ENCODE measurements at regions not wholly inside any gene's neighbourhood (a gene's known extent, or its start where the extent isn't known, plus 50 kb on each side); places are given as distances from the start of the nearest gene placed in this dataset.
A peak's percentile ranks its signal among the peaks of the same experiment; 100 is the strongest.

DNA sequence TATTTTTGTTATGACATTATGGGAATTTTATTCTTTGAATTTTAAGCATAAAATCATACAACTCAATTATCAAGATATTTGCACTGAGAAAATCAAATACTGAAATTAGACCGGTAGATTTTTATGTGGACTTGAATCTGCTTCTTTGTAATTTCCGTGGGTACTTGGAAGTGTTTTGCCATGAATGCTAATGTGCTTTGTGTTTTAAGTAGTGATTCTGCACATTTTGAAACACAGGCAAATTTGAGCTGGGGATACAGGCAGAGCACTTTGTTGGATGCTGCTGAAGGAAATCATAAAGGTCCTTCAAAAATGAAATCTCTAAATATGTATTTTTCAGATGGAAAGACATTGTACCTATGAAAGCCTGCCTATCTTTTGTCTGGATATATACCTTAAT is 446.3 kb upstream of the POU3F3 start:
- H3K27me3 ChIP-seq (ENCODE audit: control insufficient read depth, insufficient read depth, low read length) = no peaks in the 10 kb centered on the region
- WGBS (ENCODE audit: insufficient coverage) = no CpG with 5 or more reads among the region's 2 CpGs

DNA sequence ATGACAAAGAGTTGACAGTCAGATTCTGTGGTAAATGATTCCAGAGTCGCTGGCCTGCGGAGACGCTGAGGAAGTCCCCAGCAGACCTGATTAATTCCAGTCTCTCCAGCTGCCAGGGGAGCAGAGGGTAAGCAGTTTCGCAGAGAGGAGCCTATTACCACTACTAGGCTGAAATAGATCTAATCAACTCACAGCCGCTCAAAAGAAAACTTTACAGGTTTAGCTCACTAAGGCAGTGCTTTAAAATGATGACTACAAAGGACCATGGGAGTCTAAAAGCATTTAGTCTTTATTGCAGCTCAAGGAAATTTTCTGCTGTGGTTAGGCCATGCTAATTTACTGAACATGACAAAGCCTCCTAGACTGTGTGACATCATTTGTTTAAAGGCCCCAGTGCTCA is 445.6 kb upstream of the POU3F3 start:
- no peaks in the 10 kb centered on the region for H3K9me3 ChIP-seq (ENCODE audit: control insufficient read depth, insufficient read depth, low read length)
- WGBS (ENCODE audit: insufficient coverage) = no CpG with 5 or more reads among the region's 5 CpGs
- DNase-seq (ENCODE audit: low read depth in 4 of 6, low spot score in 6 of 6) = peak in 2 of 6 donors; percentile 83 to 90
- H3K27ac ChIP-seq (ENCODE audit: low read depth, low read length) = no peak overlapping the region
- H3K27me3 ChIP-seq (ENCODE audit: control insufficient read depth, insufficient read depth, low read length) = no peaks in the 10 kb centered on the region
- peaks cover 10% of the 10 kb centered on the region for H3K4me1 ChIP-seq (ENCODE audit: control insufficient read depth, insufficient read depth, low read length)
- no peak overlapping the region for H3K4me3 ChIP-seq (ENCODE audit: low read depth, low read length)
- H3K36me3 ChIP-seq (ENCODE audit: control insufficient read depth, insufficient read depth, low read length) = no peaks in the 10 kb centered on the region

More for the DNA sequence above, 446.3 kb upstream of the POU3F3 start:
- Histone ChIP-seq H3K27ac (ENCODE audit: low read depth, low read length) (no peak overlapping the region), H3K4me3 (ENCODE audit: low read depth, low read length) (no peak overlapping the region), H3K4me1 (ENCODE audit: control insufficient read depth, insufficient read depth, low read length) (peaks cover 10% of the 10 kb centered on the region), H3K9me3 (ENCODE audit: control insufficient read depth, insufficient read depth, low read length) (no peaks in the 10 kb centered on the region), H3K36me3 (ENCODE audit: control insufficient read depth, insufficient read depth, low read length) (no peaks in the 10 kb centered on the region)
- DNase-seq (ENCODE audit: low read depth in 4 of 6, low spot score in 6 of 6) = peak in 2 of 6 donors; percentile 68 to 81

DNA sequence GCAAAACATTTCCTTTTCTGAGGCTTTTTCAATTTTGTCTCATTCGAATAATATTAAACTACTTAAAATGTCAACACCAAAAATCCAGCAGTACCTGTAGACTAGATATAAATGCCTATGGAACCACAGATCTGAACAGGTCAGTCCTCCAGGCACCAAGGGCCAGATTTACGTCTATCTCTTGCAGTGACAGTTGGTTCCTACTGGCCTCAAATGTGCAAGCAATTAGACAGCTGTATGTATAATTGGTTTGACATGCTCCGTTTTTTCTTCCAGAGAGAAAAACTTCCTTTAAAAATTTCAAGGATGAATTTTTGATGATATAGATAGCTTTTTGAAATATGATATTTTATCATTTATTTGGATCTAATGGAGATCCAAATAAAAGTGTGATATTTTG is 443.8 kb upstream of the POU3F3 start:
- no peak overlapping the region for H3K27ac ChIP-seq (ENCODE audit: low read depth, low read length)
- peaks cover 8% of the 10 kb centered on the region for H3K4me1 ChIP-seq (ENCODE audit: control insufficient read depth, insufficient read depth, low read length)
- 83% methylated on average over 2 of the region's 3 CpGs for WGBS (ENCODE audit: insufficient coverage)
- H3K4me3 ChIP-seq (ENCODE audit: low read depth, low read length) = no peak overlapping the region
- peaks cover 1% of the 10 kb centered on the region for H3K27me3 ChIP-seq (ENCODE audit: control insufficient read depth, insufficient read depth, low read length)
- H3K36me3 ChIP-seq (ENCODE audit: control insufficient read depth, insufficient read depth, low read length) = no peaks in the 10 kb centered on the region
- peak in 1 of 6 donors; percentile 45 for DNase-seq (ENCODE audit: low read depth in 4 of 6, low spot score in 6 of 6)
- no peaks in the 10 kb centered on the region for H3K9me3 ChIP-seq (ENCODE audit: control insufficient read depth, insufficient read depth, low read length)

DNA sequence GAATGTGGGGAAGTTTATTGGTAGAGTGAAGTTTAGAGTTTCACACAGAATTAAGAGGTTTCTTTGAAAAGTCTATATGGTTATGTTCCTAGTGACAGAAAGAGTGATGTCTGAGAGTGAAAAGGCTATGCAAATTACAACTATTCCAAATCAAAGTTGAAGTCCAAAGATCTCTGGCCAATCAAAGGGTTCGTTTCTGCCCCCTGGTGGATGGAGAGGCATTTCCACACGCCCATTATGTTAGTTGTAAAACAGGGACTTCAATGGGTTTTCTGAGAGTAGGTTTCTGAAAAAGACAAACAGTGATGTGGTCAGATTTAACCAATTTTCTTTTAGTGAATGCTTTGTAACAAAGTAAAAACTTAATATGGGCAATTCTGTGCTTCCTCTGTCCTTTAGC is 441.5 kb upstream of the POU3F3 start:
- H3K27ac ChIP-seq (ENCODE audit: low read depth, low read length) = no peak overlapping the region
- WGBS (ENCODE audit: insufficient coverage) = 67% methylated on average over 1 of the region's 2 CpGs
- no peaks in the 10 kb centered on the region for H3K9me3 ChIP-seq (ENCODE audit: control insufficient read depth, insufficient read depth, low read length)
- H3K4me3 ChIP-seq (ENCODE audit: low read depth, low read length) = no peak overlapping the region
- DNase-seq (ENCODE audit: low read depth in 4 of 6, low spot score in 6 of 6) = peak in 2 of 6 donors; percentile 70 to 76
- no peaks in the 10 kb centered on the region for H3K36me3 ChIP-seq (ENCODE audit: control insufficient read depth, insufficient read depth, low read length)
- H3K27me3 ChIP-seq (ENCODE audit: control insufficient read depth, insufficient read depth, low read length) = peaks cover 3% of the 10 kb centered on the region
- peaks cover 13% of the 10 kb centered on the region for H3K4me1 ChIP-seq (ENCODE audit: control insufficient read depth, insufficient read depth, low read length)

DNA sequence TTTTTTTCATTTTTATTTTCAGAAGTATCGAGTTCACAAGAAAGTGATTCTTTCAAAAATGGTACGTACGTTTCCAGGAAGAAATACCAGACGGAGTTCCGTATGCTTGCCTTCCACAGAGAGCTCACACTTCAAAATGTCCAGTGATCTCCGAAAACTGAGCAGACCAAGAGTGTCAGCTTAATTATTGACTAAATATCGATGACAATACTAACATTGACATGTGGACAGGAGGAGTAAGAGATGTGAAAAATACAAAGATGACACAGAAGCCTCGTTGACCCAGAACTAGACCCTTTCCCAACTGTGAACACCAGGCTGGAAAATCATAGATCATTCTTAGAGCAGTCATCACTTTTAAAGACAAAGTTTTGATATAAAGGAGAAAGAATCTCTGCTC is 440.0 kb upstream of the POU3F3 start:
- no peaks in the 10 kb centered on the region for H3K9me3 ChIP-seq (ENCODE audit: control insufficient read depth, insufficient read depth, low read length)
- 96% methylated on average over 5 of the region's 8 CpGs for WGBS (ENCODE audit: insufficient coverage)

DNA sequence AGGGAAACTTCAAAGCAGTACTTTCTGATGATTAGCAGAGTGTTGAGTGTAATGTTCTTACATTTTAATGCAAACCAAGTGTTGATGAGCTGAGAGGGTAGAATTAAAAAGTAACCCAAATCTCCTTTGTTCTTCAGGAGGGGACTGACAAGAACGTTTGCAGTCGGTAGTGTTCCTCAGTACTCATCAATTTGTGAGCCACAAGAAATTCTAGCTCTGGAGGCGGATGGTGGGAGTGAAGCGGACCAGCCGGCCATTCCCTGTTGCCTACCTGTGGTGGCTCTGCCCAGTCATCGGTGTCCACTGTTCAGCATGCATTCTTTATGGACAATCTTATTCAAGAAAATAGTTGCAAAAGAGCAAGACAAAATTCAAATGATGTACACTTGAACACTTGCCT is 438.6 kb upstream of the POU3F3 start:
- H3K4me3 ChIP-seq (ENCODE audit: low read depth, low read length) = no peak overlapping the region
- no peak for DNase-seq (ENCODE audit: low read depth in 4 of 6, low spot score in 6 of 6)
- no peaks in the 10 kb centered on the region for H3K9me3 ChIP-seq (ENCODE audit: control insufficient read depth, insufficient read depth, low read length)
- H3K27me3 ChIP-seq (ENCODE audit: control insufficient read depth, insufficient read depth, low read length) = peaks cover 3% of the 10 kb centered on the region
- no peaks in the 10 kb centered on the region for H3K36me3 ChIP-seq (ENCODE audit: control insufficient read depth, insufficient read depth, low read length)
- H3K4me1 ChIP-seq (ENCODE audit: control insufficient read depth, insufficient read depth, low read length) = peaks cover 18% of the 10 kb centered on the region
- H3K27ac ChIP-seq (ENCODE audit: low read depth, low read length) = no peak overlapping the region
- 88% methylated on average over 5 of the region's 6 CpGs for WGBS (ENCODE audit: insufficient coverage)

More for the DNA sequence above, 440.0 kb upstream of the POU3F3 start:
- H3K27ac ChIP-seq (ENCODE audit: low read depth, low read length) = no peak overlapping the region
- H3K27me3 ChIP-seq (ENCODE audit: control insufficient read depth, insufficient read depth, low read length) = peaks cover 3% of the 10 kb centered on the region
- peaks cover 18% of the 10 kb centered on the region for H3K4me1 ChIP-seq (ENCODE audit: control insufficient read depth, insufficient read depth, low read length)
- H3K4me3 ChIP-seq (ENCODE audit: low read depth, low read length) = no peak overlapping the region
- H3K36me3 ChIP-seq (ENCODE audit: control insufficient read depth, insufficient read depth, low read length) = no peaks in the 10 kb centered on the region
- no peak for DNase-seq (ENCODE audit: low read depth in 4 of 6, low spot score in 6 of 6)

DNA sequence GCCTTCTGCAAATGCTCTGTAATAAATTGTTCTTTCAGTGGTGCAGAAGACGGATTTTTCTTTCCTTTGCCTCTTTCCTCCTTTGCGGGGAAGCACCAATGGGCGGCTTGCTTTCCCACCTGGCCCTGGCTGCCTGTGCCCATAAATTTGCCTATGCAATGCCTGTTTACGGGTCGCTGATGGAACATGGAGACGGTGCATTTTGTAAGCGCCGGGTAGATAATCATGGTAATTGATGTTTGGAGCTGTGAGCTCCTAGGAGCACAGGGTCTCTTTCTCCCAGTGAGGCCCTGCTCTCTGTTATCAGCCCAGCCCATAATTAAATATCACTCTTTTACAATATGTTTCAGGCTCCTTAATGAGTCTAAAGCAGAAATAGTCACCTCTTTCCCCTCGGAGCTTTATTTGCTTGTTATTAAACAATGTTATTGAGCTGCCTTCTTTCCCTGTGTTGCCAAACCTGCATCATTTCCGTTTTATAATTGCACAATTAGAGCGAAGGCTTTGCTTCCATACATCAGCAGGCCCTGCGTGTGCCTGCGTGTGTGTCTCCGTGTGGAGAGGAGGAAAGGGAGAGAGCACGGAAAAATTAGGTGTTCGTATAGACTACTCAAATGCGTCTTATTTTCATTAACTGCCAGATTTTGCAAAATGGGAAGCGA is 437.4 kb upstream of the POU3F3 start:
- DNase-seq (ENCODE audit: low read depth in 4 of 6, low spot score in 6 of 6) = peak in 2 of 6 donors; percentile 87 to 91
- Histone ChIP-seq H3K36me3 (ENCODE audit: control insufficient read depth, insufficient read depth, low read length) (no peaks in the 10 kb centered on the region), H3K27ac (ENCODE audit: low read depth, low read length) (no peak overlapping the region), H3K4me1 (ENCODE audit: control insufficient read depth, insufficient read depth, low read length) (peaks cover 18% of the 10 kb centered on the region), H3K9me3 (ENCODE audit: control insufficient read depth, insufficient read depth, low read length) (no peaks in the 10 kb centered on the region), H3K4me3 (ENCODE audit: low read depth, low read length) (no peak overlapping the region), H3K27me3 (ENCODE audit: control insufficient read depth, insufficient read depth, low read length) (peaks cover 3% of the 10 kb centered on the region)
- 25% methylated on average over 7 of the region's 18 CpGs for WGBS (ENCODE audit: insufficient coverage)

DNA sequence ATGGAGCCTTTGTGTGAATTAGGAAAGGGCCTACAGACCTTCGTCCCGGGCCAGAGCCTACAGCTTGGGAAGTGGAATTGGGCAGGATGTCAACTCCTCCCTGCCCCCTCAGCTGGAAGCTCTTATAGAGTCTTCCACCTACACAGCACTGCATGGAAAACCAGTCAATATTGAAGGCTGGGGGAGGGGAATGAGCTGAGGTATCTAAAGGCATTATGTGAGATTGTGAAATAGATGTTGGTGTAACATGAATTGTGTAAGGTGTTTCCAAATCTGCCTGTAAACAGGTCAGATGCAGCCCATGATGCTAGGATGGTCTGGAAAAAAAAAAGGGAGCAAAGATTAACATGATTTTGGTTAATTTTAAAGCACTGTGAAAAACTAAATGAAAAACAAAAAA is 433.5 kb upstream of the POU3F3 start:
- Histone ChIP-seq H3K27ac (ENCODE audit: low read depth, low read length) (no peak overlapping the region), H3K4me3 (ENCODE audit: low read depth, low read length) (no peak overlapping the region), H3K4me1 (ENCODE audit: control insufficient read depth, insufficient read depth, low read length) (peaks cover 18% of the 10 kb centered on the region), H3K36me3 (ENCODE audit: control insufficient read depth, insufficient read depth, low read length) (no peaks in the 10 kb centered on the region), H3K27me3 (ENCODE audit: control insufficient read depth, insufficient read depth, low read length) (no peaks in the 10 kb centered on the region), H3K9me3 (ENCODE audit: control insufficient read depth, insufficient read depth, low read length) (no peaks in the 10 kb centered on the region)
- no peak for DNase-seq (ENCODE audit: low read depth in 4 of 6, low spot score in 6 of 6)
- no CpG with 5 or more reads among the region's 2 CpGs for WGBS (ENCODE audit: insufficient coverage)

DNA sequence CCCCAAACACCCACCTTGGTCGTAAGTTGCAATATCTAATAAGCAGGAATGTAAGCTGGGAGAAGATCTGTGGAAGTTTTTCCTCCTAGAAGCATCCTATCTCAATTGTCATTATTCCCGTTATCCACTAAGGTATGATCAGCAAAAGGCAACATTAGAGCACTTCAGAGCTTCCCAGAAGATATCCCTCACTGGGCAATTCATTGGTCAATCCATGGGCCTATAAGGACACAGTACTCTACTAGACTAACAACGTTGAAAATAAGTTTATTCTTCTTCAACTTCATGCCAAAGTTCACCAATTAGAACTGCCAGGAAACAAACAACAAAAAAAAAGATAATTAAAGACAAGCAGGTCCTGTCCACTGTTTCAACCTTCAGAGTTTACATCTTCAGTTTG is 433.0 kb upstream of the POU3F3 start:
- WGBS (ENCODE audit: insufficient coverage) = 95% methylated on average over 2 of the region's 3 CpGs
- Histone ChIP-seq H3K4me3 (ENCODE audit: low read depth, low read length) (no peak overlapping the region), H3K27ac (ENCODE audit: low read depth, low read length) (no peak overlapping the region), H3K4me1 (ENCODE audit: control insufficient read depth, insufficient read depth, low read length) (peaks cover 18% of the 10 kb centered on the region), H3K27me3 (ENCODE audit: control insufficient read depth, insufficient read depth, low read length) (no peaks in the 10 kb centered on the region), H3K9me3 (ENCODE audit: control insufficient read depth, insufficient read depth, low read length) (no peaks in the 10 kb centered on the region), H3K36me3 (ENCODE audit: control insufficient read depth, insufficient read depth, low read length) (no peaks in the 10 kb centered on the region)
- DNase-seq (ENCODE audit: low read depth in 4 of 6, low spot score in 6 of 6) = no peak

DNA sequence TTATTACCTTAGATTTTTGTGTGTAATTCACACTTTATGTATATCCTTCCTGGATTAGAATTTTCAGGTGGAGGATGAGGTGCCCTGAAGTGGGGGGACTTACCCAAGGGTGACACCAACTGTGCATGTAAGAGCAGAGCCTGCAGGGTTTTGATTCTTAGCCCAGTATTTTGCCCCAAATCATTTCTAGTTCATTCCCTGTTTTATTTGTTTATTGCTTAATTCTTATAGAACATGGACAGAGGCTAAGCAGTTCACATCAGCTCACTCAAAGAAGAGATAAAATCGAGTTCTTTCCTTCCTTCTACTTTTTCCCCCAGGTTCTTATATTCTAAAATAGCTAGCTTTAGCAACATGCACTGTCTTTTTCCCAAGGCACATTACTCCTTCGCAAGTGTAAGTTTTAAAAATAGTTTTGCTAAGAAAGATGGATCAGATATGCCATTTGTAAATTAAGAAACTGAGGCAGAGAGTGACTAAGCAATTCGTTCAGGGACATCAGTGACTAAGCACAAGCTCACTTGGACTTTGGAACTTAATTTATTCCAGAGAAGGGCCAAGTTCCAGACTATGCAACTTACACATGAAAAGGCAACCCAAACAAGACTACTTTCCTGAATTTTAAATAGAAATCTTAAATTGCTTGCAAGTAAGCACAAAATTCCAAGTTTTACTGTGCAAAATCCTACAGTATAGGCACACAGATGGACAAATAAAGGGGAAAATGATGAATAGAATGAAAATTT is 427.9 kb upstream of the POU3F3 start:
- Histone ChIP-seq H3K27me3 (ENCODE audit: control insufficient read depth, insufficient read depth, low read length) (no peaks in the 10 kb centered on the region), H3K9me3 (ENCODE audit: control insufficient read depth, insufficient read depth, low read length) (no peaks in the 10 kb centered on the region), H3K4me1 (ENCODE audit: control insufficient read depth, insufficient read depth, low read length) (peaks cover 10% of the 10 kb centered on the region), H3K27ac (ENCODE audit: low read depth, low read length) (no peak overlapping the region), H3K4me3 (ENCODE audit: low read depth, low read length) (no peak overlapping the region), H3K36me3 (ENCODE audit: control insufficient read depth, insufficient read depth, low read length) (no peaks in the 10 kb centered on the region)
- DNase-seq (ENCODE audit: low read depth in 4 of 6, low spot score in 6 of 6) = peak in 2 of 6 donors; percentile 24 to 70
- WGBS (ENCODE audit: insufficient coverage) = 60% methylated on average over 1 of the region's 3 CpGs

Data from spinal cord (tissue), 9 donors.